ENCODE measurements at regions not wholly inside any gene's neighbourhood (a gene's known extent, or its start where the extent isn't known, plus 50 kb on each side); places are given as distances from the start of the nearest gene placed in this dataset.

- no peak for ATAC-seq
- ChIA-PET CTCF (no interaction called here), POLR2A (no interaction called here)
- no peaks in the 10 kb centered on the region for H3K36me3 ChIP-seq (ENCODE audit: control insufficient read depth, insufficient read depth, low read length)
- no peak for DNase-seq (ENCODE audit: low read depth, low spot score)
- no peak overlapping the region for H3K27ac ChIP-seq (ENCODE audit: low read length)
- in situ Hi-C loops (cut with HindIII; ENCODE audit: low pct_unique_long_range_greater_than_20kb, low sequenced_read_pairs) (no loop called here), intact Hi-C loops (cut with micrococcal nuclease; ENCODE audit: unreplicated experiment) (no loop called here)
- no peak overlapping the region for H3K4me3 ChIP-seq (ENCODE audit: low read depth in 2 of 2, low read length in 2 of 2)
- no peaks in the 10 kb centered on the region for H3K27me3 ChIP-seq (ENCODE audit: control insufficient read depth, insufficient read depth, low read length)
- no peaks in the 10 kb centered on the region for H3K4me1 ChIP-seq (ENCODE audit: control insufficient read depth, insufficient read depth, low read length)
- H3K9me3 ChIP-seq (ENCODE audit: control insufficient read depth, insufficient read depth, low read depth, low read length), result no peaks in the 10 kb centered on the region
- BruUV-seq (replicated peaks), result no TSS peak
- TF ChIP-seq CTCF (IDR thresholded peaks at IDR 0.05) (no peak), TCF7L2 (IDR thresholded peaks at IDR 0.05; ENCODE audit: low read depth, low read length) (no peak), REST (IDR thresholded peaks at IDR 0.05; ENCODE audit: insufficient read depth in 1 of 2, low read depth in 2 of 2, low read length in 1 of 2) (no peak), POLR2AphosphoS5 (IDR thresholded peaks at IDR 0.05; ENCODE audit: low read depth, low read length) (no peak), SIN3A (IDR thresholded peaks at IDR 0.05; ENCODE audit: borderline replicate concordance, insufficient read depth, low read depth, low read length) (no peak)
Observed at GRCh38 chr18:56402872-56403516, 235.4 kb downstream of the TXNL1 start.

- in situ Hi-C loops (cut with HindIII; ENCODE audit: low pct_unique_long_range_greater_than_20kb, low sequenced_read_pairs), result no loop called here
- intact Hi-C loops (cut with micrococcal nuclease; ENCODE audit: unreplicated experiment), result no loop called here
- POLR2A ChIA-PET, result no interaction called here
- no peaks in the 10 kb centered on the region for H3K36me3 ChIP-seq (ENCODE audit: control insufficient read depth, insufficient read depth, low read length)
- no peaks in the 10 kb centered on the region for H3K4me1 ChIP-seq (ENCODE audit: control insufficient read depth, insufficient read depth, low read length)
- no peaks in the 10 kb centered on the region for H3K9me3 ChIP-seq (ENCODE audit: control insufficient read depth, insufficient read depth, low read depth, low read length)
- ATAC-seq (no peak), DNase-seq (ENCODE audit: low read depth, low spot score) (no peak)
- CTCF ChIA-PET, result no interaction called here
- BruUV-seq (replicated peaks), result no TSS peak
- no peaks in the 10 kb centered on the region for H3K27me3 ChIP-seq (ENCODE audit: control insufficient read depth, insufficient read depth, low read length)
- H3K4me3 ChIP-seq (ENCODE audit: low read depth in 2 of 2, low read length in 2 of 2), result no peak overlapping the region
- no peak overlapping the region for H3K27ac ChIP-seq (ENCODE audit: low read length)
- no peak for TF ChIP-seq SIN3A (IDR thresholded peaks at IDR 0.05; ENCODE audit: borderline replicate concordance, insufficient read depth, low read depth, low read length)
- TF ChIP-seq REST (IDR thresholded peaks at IDR 0.05; ENCODE audit: insufficient read depth in 1 of 2, low read depth in 2 of 2, low read length in 1 of 2), result no peak
- TF ChIP-seq CTCF (IDR thresholded peaks at IDR 0.05), result no peak
- TF ChIP-seq POLR2AphosphoS5 (IDR thresholded peaks at IDR 0.05; ENCODE audit: low read depth, low read length), result no peak
- no peak for TF ChIP-seq TCF7L2 (IDR thresholded peaks at IDR 0.05; ENCODE audit: low read depth, low read length)
Observed at GRCh38 chr18:56393870-56394269, 244.5 kb downstream of the TXNL1 start.

Measured in Panc1 (cell line).